ENCODE measurements at regions not wholly inside any gene's neighbourhood (a gene's known extent, or its start where the extent isn't known, plus 50 kb on each side); places are given as distances from the start of the nearest gene placed in this dataset.

- H3K36me3 ChIP-seq (ENCODE audit: insufficient read depth, low read length): no peaks in the 10 kb centered on the region
- H3K27me3 ChIP-seq (ENCODE audit: control insufficient read depth in 1 of 2, insufficient read depth in 2 of 2, low read length in 2 of 2): no peaks in the 10 kb centered on the region
- Mint-ChIP-seq H3K4me3 (no peak overlapping the region), H3K27ac (no peak overlapping the region), H3K27me3 (peaks cover 4% of the 10 kb centered on the region), H3K9me3 (no peaks in the 10 kb centered on the region), H3K36me3 (ENCODE audit: low read depth) (no peaks in the 10 kb centered on the region), H3K4me1 (ENCODE audit: low read depth) (no peaks in the 10 kb centered on the region)
- H3K27ac ChIP-seq (ENCODE audit: low read depth in 1 of 2, low read length in 2 of 2): no peak overlapping the region
- CTCF ChIA-PET: no interaction called here
- no peak overlapping the region for H3K4me3 ChIP-seq (ENCODE audit: low read length)
- H3K9me3 ChIP-seq (ENCODE audit: control insufficient read depth in 1 of 2, insufficient read depth in 1 of 2, low read length in 2 of 2): no peaks in the 10 kb centered on the region
- POLR2A ChIA-PET: no interaction called here
- H3K4me1 ChIP-seq (ENCODE audit: insufficient read depth, low read length): no peaks in the 10 kb centered on the region
- TF ChIP-seq CTCF (IDR thresholded peaks at IDR 0.05): no peak
- intact Hi-C loops (cut with DNase I, micrococcal nuclease): no loop called here
- DNase-seq (no peak), ATAC-seq (ENCODE audit: poor library complexity) (no peak)
These were observed 244.5 kb upstream of the SOX14 start for GRCh38 chr3:137519602-137520001.

DNA sequence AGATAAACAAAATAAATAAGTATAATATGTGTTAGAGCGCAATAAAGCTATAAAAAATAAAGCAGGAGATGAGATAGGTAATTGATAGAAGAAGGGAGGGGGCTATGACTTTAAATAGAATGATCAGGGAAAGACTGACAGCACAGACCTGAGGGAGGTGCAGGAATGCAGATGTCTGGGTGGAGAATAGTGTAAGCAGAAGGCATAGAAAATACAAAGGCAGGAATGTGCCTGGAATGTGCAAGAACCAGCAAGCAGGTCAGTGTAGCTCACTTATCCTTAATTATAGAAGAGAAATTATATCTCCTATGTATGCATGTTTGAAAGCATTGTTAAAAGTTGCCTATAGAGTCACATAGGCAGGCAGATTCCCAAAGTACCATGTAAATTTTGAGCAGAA lies 239.4 kb upstream of the SOX14 start:
- CTCF ChIA-PET: no interaction called here
- Mint-ChIP-seq H3K36me3 (ENCODE audit: low read depth) (no peaks in the 10 kb centered on the region), H3K9me3 (peaks cover 7% of the 10 kb centered on the region), H3K27me3 (peaks cover 4% of the 10 kb centered on the region), H3K27ac (no peak overlapping the region), H3K4me1 (ENCODE audit: low read depth) (no peaks in the 10 kb centered on the region), H3K4me3 (no peak overlapping the region)
- Histone ChIP-seq H3K27me3 (ENCODE audit: control insufficient read depth in 1 of 2, insufficient read depth in 2 of 2, low read length in 2 of 2) (no peaks in the 10 kb centered on the region), H3K27ac (ENCODE audit: low read depth in 1 of 2, low read length in 2 of 2) (no peak overlapping the region), H3K4me1 (ENCODE audit: insufficient read depth, low read length) (no peaks in the 10 kb centered on the region), H3K4me3 (ENCODE audit: low read length) (no peak overlapping the region), H3K36me3 (ENCODE audit: insufficient read depth, low read length) (no peaks in the 10 kb centered on the region), H3K9me3 (ENCODE audit: control insufficient read depth in 1 of 2, insufficient read depth in 1 of 2, low read length in 2 of 2) (no peaks in the 10 kb centered on the region)
- ATAC-seq (ENCODE audit: poor library complexity): no peak
- intact Hi-C loops (cut with DNase I, micrococcal nuclease): no loop called here
- no peak for TF ChIP-seq CTCF (IDR thresholded peaks at IDR 0.05)
- POLR2A ChIA-PET: no interaction called here
- DNase-seq: no peak

DNA sequence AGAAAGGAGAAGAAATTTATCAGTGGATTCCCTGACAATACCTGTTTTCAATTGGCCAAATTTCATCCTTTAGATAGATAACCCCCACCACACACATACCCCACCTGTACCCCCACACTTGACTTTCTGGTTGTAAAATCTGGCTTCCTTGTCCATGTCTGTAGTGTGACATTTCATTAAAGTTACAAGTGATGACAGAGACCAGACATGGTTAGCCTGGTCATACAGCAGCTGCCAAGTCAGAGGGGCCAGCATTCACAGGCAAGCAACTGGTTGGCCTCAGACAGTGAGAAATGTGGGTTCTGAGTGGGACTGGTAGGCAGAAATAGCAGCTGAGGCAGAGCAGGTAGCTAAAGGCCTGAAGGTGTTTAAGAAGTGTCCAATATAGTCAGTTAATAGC lies 238.6 kb upstream of the SOX14 start:
- no peaks in the 10 kb centered on the region for H3K4me1 Mint-ChIP-seq (ENCODE audit: low read depth)
- H3K27ac ChIP-seq (ENCODE audit: low read depth in 1 of 2, low read length in 2 of 2): no peak overlapping the region
- no peaks in the 10 kb centered on the region for H3K4me1 ChIP-seq (ENCODE audit: insufficient read depth, low read length)
- no peak overlapping the region for H3K4me3 ChIP-seq (ENCODE audit: low read length)
- peaks cover 2% of the 10 kb centered on the region for H3K27me3 Mint-ChIP-seq
- CTCF ChIA-PET: no interaction called here
- intact Hi-C loops (cut with DNase I, micrococcal nuclease): no loop called here
- no peaks in the 10 kb centered on the region for H3K36me3 Mint-ChIP-seq (ENCODE audit: low read depth)
- H3K9me3 Mint-ChIP-seq: peaks cover 7% of the 10 kb centered on the region
- no peaks in the 10 kb centered on the region for H3K36me3 ChIP-seq (ENCODE audit: insufficient read depth, low read length)
- H3K27ac Mint-ChIP-seq: no peak overlapping the region
- POLR2A ChIA-PET: no interaction called here
- ATAC-seq (ENCODE audit: poor library complexity) (no peak), DNase-seq (no peak)
- H3K4me3 Mint-ChIP-seq: no peak overlapping the region
- no peaks in the 10 kb centered on the region for H3K27me3 ChIP-seq (ENCODE audit: control insufficient read depth in 1 of 2, insufficient read depth in 2 of 2, low read length in 2 of 2)
- no peak for TF ChIP-seq CTCF (IDR thresholded peaks at IDR 0.05)
- no peaks in the 10 kb centered on the region for H3K9me3 ChIP-seq (ENCODE audit: control insufficient read depth in 1 of 2, insufficient read depth in 1 of 2, low read length in 2 of 2)

All from CD4-positive, alpha-beta T cell (primary cell).